KBM-7 (cell line): ENCODE measurements at regions not wholly inside any gene's neighbourhood (a gene's known extent, or its start where the extent isn't known, plus 50 kb on each side); places are given as distances from the start of the nearest gene placed in this dataset.
A peak's percentile ranks its signal among the peaks of the same experiment; 100 is the strongest.
"Not testable (repeated sequence)": the region's sequence is repeated elsewhere in the genome, so short reads cannot be mapped to it uniquely, and the experiment has no call there.

Experiments used
- DNase-seq: peaks from one replicate; pipeline ENCODE4 v3.0.0-alpha.2; 2015
- in situ Hi-C: fragments of 300-500 bp; cut with MboI; formaldehyde crosslinking; loops from 2 replicates; pipeline ENCODE4 v1.14.3; 2020; ENCODE audit warnings: low sequenced_read_pairs, low pct_unique_long_range_greater_than_20kb, mixed read lengths

DNA sequence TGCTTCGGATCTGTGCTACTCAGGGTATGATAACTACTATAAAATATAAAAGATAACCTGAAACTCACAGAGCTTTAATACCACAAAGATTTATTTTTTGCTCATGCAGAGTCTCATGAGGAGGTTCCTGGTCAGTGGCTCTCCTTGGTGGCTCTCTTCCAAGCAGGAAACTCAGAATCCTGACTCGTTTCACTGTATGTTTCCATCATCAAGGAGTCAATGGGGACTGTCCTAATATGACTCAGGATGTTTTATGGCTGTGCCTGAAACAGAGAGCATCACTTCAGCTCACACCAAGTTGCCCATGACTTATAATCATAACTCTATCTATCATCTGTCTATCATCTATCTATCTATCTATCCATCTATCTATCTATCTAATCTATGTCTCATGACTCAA is 620.8 kb upstream of the NR3C2 start:
- in situ Hi-C loops: no loop called here
- no peak for DNase-seq

DNA sequence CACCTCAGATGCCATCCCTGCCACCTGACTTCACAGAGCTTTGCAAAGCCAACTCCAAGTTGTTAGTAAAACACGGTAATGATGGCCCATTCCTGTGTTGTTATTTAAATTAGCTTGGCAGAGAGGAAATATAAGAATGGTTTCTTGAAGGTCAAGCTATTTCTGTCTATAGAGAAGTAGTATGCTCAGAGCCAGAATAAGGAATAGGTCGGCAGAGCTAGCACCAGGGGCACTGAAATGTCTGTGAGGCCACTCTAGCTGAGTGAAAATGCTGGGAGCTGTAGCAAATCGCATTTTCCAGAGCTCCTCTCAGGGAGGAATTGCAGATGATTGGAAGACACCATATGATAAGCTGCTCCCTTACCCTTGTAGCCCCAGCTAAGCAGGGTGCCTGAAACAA is 615.4 kb upstream of the NR3C2 start:
- in situ Hi-C loops: no loop called here
- DNase-seq: no peak

DNA sequence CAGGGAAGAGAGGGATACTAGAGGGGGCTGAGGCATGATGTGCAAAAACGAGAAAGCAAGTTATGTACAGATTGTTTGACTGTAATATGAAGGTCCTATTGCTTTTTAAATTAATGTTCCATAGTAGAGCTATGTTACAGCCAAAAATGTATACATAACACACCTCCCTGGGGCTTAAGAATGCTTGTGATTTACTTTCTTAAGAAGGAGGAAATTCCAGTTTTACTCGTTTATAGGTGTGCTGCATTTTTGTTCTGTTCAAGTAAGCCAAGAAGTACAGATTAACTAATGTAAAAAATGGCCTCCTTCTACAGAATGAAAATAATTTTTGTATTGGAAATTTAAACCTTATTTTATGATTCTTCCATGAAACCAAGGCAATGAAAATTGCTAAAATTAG is 614.4 kb upstream of the NR3C2 start:
- in situ Hi-C loops: no loop called here
- DNase-seq: no peak

DNA sequence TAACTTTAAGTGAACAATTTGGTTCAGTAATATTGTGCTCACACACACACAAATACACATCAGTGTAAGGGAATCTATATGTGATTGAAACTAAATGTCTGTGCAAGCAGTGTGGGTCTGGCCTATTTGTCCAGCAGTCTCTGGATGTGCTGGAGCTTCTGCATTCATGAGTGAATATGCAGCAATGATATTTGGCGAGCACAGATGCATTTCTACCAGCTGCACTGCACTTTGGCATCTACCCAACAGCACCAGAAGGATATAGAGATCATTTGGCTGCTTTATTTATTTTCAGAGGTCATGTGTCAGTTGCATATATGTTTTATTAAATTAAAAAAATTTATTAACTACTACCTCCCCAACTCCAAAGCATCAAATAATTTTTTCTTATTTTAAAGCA is 613.4 kb upstream of the NR3C2 start:
- DNase-seq: no peak

DNA sequence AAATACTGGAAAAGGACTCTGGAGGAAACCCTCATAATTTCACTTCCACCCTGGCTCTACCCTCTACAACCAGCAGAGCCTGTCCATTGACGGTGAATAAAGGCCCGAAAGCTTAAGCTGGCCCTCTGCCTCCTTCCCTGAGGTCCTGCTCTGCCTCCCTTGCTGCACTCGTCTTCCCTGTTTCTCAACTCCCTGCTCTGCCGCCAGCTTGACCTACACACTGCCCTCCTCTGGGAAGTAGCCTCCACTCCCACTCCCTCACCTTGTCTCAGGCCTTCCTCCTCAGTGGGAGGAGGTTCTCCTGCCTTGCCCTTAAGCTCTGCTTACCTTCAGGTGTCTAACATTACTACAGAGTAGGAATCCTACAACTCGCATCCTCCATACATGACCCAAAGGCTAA is 608.6 kb upstream of the NR3C2 start:
- DNase-seq: no peak
- in situ Hi-C loops: no loop called here

More for the DNA sequence above, 613.4 kb upstream of the NR3C2 start:
- in situ Hi-C loops: no loop called here

DNA sequence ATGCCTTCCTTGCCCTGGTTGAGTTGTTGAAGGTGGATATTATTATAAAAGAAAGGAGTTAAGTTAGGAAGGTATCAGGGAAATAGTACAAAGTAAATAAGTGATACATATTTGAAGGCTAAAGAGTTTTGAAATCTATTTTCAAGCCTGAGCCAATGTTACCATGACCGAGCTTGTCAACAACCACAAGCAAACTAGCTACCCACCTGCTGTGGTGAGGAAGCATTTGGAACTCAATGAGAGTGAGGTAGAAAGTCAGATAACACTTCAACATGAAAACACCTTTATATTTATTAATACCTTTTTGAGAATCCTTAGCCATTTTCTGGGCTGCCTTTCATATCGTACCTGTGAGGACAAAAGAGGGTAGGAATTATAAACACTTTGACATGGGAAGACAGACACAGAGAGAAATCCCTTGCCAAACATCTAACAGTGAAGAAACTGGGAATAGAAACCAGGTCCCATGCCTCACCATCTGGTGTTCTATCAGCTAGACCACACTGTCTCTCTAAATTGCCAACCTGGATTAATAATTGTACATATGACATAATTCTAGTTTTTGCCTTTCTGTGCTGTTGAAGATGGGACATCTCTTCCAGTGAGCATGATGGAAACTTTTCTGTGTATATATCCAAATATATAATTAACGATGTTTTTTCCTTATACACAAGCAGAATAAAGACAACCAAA is 606.4 kb upstream of the NR3C2 start:
- in situ Hi-C loops: no loop called here
- DNase-seq: no peak

DNA sequence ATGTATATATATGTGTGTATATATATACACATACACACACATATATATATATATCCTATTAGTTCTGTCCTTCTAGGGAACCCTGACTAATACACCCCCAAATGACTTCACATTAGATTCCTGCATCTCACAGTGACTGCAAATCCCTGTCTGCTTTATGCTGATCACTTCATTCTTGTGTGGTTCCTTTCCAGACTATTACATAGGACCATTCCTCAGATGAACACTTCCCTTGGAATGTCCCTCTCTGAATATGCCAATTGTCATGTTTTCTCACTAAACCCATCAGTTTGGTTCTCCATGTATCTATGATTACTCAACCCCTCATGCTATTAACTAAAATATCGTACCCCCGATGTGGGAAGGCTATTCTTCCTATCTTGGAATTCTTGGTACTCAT is 605.2 kb upstream of the NR3C2 start:
- in situ Hi-C loops: no loop called here
- no peak for DNase-seq

DNA sequence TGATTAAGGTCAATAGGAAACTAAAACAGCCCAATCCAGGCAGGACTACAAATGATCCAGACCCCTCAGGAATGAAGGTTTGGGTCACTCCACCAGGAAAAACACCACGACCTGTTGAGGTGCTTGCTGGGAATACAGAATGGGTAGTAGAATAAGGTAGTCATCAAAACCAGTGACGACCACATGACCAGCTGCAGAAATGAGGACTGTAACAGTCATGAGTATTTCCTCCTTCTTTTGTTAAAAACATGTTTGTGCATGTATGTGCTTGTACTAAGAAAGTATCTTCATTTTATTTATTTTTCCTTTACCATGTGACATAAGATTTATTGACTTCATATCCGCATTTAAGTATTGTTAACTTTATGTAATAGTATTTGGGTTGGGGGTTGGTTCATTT is 603.5 kb upstream of the NR3C2 start:
- DNase-seq: no peak
- in situ Hi-C loops: no loop called here

DNA sequence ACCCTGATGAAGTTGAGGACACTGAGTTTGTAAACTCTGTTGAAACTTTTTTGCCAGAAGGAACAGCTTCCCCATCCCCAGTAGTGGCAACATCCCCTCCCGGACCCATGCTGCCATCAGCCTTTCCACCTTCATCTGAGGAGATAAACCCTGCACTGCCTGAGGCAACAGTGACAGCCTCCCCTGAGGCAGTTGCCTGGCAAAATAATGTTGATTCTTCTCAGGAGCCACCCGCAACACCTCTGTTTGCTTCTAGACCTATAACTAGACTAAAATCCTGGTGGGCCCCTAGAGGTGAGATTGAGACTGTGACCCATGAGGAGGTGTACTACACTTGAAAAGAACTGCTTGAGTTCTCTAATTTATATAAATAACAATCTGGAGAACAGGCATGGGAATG is 597.6 kb upstream of the NR3C2 start:
- DNase-seq, in situ Hi-C loops: not testable (repeated sequence)

DNA sequence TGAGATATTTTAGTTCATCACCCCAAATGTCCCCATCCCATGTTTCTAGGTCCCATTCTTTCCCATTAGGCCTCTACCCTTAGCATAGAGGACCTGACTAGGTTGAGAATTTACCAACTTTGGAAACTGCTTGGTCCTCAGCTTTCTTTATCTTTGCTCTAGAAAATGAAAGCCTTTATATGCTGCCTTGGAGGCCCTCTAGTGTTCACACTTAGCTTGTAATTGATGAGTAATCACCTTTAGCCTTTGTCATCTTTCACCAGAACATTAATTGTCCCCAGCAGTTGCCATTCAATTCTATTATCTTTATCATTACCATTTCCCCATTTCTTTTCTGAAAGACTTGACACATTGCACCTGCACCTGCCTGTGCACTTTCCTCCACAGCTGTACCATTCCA is 589.2 kb upstream of the NR3C2 start:
- peak; percentile 1 for DNase-seq
- in situ Hi-C loops: no loop called here

DNA sequence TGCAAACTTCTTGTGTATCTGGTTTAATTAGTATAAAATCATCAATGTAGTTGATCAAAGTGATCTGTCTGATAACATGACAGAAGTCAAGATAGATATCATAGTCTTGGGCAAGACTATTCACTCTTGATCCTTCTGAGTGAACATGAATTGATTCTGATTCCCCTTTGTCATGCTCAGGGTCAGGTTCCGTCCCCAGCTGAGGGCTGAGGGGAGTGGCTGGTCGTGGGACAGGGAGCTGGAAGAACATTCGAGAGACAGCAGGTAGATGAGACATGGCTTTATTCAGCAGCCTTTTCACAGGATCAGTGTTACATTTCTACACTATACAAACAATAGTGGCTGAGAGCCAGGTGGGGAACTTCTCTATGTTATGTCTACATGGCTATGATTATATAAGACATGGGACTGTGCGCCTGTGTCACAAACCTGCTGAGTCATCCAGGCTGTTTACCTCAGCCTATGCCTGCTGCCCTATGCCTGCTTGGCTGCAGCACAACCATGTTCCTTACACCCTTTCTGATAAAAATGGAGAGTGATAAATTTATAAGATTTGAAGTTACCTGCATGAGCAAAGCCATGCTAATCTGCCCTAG is 586.9 kb upstream of the NR3C2 start:
- in situ Hi-C loops: no loop called here

DNA sequence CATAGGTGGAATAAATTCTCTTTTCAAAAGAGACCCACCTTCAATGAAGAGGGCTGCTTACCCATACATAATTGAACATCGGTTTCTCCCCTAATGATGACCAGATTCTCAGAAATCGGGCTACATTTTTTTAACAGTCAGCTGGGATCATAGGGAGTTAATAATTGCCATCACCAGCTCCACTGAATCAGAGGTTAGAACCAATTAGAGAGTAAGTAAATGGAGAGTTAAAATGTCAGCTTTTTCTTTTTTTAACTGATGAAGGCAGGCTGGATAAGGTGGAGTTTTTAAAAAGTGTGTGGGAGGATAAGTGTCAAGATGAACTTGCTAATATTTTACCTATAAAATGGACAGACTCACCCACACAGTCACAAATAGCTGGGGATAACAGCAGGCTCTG is 584.5 kb upstream of the NR3C2 start:
- in situ Hi-C loops: no loop called here
- DNase-seq: no peak

More for the DNA sequence above, 586.9 kb upstream of the NR3C2 start:
- peak; percentile 8 for DNase-seq

DNA sequence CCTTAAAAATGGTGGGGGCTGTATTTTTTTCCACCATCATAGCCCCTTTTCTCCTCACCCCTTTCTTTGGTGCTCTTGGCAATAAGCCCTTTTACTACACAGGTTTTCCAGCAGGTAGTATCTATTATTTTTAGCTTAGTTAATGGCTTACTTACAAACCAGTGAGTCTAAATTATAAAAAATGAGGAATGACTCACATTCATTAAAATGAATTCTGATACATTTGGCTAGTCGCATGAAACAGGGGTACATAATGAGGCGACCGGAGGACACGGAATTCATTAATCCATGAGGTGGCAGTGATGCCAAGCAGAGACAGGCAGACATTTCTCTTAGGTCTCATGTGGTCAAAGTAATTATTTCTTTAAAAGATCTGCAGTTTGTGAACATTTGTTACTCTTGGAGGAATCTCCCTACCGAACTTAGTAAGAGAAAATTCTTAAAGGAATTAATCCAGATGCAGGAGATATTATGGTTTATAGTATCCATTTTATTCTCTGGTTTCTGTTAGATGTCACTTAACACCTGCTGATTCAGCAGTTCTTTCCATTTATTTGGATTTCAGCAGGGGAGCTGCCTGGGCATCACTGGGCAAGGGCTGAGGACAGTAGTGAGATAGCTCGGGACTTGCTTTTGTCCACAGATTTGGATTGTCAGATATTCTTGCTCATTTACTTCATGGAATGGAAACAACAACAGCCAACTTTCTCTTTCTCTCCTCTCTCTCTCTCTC is 575.0 kb upstream of the NR3C2 start:
- in situ Hi-C loops: no loop called here
- DNase-seq: no peak

DNA sequence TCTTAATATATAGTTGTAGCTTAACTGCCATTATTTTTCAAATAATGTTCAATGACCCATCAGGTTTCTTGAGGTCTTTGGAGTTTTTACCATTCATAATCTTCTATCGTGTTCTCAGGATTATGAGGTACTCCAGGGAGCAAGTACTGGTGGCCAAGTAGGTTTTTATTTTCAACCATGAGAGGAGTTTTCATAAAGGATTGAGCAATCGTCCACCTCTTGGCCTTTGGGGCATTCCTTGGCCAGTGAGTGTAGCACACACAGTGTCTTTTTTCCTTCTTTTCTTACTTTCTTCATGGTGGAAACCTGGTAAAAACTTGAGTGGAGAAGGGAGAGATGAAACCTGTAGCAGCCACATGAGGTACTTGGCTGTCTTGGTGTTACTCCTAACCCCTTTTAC is 567.0 kb upstream of the NR3C2 start:
- in situ Hi-C loops: no loop called here
- DNase-seq: no peak

DNA sequence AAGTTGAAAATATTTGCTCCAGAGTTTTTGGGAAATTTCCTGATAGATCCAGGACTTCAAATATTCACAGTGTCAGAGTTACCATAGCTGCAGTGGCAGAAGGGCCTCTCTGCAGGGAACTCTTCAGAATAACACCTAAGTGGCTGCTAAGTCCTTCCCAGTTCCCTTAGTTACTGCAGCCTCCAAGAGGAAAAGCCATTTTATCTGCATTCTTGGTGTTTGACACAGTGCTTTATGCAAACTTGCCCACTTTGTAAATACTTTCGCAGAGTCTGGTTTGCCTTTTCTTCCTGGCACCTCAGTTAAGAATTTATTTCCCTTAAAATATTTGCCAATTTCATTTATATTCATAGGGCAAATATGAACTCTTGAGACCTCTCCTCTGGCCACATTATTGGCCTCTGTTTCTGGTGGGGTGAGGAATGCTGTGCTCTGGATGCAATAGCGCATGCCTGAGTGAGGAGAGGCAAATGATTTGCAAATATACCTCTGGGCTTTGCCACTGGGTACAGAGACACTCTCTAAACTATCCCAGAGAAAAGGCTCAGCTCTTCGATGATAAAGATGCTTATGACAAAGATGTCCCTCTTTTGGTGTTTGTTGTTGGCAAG is 566.3 kb upstream of the NR3C2 start:
- in situ Hi-C loops: no loop called here
- no peak for DNase-seq

DNA sequence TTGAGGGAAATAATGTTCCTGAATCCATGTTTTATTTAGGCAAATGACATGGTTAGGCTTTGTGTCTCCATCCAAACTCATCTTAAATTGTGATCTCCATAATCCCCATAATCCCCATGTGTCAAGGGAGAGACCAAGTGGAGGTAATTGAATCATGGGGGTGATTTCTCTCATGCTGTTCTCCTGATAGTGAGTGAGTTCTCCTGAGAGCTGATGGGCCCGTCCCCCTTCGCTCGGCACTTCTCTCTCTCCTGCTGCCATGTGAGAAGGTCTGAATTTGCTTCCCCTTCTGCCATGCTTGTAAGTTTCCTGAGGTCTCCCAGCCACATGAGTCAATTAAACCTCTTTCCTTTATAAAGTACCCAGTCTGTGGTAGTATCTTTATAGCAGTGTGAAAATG is 563.0 kb upstream of the NR3C2 start:
- DNase-seq: no peak
- in situ Hi-C loops: no loop called here

DNA sequence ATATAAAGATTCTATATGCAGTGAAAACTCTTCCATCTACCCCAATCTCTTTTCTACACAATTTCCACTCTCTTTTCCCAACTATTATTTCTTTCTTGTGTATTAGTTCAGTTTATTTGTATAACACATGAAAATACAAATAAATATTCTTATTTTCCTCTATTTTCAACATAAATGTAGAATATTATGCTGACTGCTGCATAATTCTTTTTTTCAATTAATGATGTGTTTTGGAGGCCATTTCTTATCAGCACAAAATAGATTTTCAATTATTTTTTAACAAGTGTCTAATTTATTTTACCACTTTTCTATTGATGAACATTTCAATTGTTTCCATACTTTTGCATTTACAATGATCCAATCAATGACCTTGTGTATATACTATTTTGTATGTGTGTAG is 557.7 kb upstream of the NR3C2 start:
- in situ Hi-C loops: no loop called here
- no peak for DNase-seq

DNA sequence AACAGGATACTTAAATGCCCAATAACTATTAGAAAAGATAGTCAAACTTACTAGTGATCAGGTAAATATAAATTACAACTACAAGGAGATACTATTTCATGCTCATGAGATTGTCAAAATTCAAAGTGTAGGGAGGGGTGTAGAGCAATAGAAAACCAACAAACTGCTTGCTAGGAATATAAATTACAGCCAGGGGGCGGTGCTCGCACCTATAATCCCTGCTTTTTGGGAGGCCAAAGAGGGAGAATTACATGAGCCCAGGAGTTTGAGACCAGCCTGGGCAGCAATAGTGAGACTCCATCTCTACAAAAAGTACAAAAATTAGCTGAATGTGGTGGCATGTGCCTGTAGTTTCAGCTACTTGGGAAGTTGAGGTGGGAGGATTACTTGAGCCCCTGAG is 556.5 kb upstream of the NR3C2 start:
- in situ Hi-C loops: no loop called here
- DNase-seq: peak; percentile 33

DNA sequence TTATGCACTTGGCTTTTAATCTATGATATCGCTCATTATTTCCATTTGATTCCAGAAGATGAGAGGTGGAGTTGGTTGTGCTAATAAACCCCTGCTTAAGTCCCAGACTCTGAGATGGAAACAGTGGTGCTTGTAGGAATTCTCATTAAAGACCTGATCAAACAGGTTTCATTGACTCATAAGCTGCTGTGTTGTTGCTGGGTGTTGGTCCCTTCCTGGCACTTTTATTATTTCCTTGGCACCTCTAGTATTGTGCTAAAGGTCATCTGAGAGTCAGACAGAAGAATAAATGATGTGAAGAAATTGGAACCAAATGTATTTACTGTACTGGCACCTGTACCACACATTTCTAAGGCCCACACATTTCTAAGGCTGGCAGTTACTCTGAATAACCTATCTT is 544.7 kb upstream of the NR3C2 start:
- in situ Hi-C loops: no loop called here
- DNase-seq: no peak

DNA sequence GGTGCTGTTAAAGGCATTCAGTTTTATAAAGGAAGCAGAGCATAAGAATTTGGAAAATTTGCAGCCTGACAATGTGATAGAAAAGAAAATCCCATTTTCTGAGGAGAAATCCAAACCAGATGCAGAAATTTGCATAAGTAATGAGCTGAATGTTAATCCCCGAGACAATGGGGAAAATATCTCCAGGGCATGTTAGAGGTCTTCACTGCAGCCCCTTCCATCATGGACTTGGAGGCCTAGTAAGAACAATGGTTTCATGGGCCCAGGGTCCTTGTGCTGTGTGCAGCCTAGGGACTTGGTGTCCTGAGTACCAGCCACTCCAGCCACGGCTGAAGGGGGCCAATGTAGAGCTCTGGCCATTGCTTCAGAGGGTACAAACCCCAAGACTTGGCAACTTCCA is 542.7 kb upstream of the NR3C2 start:
- DNase-seq: no peak
- in situ Hi-C loops: no loop called here
